Suprapubic skin (tissue), 4 donors: ENCODE measurements at regions not wholly inside any gene's neighbourhood (a gene's known extent, or its start where the extent isn't known, plus 50 kb on each side); places are given as distances from the start of the nearest gene placed in this dataset.

Experiments
- POLR2A ChIP-seq, 2 donors: fragments of 450-650 bp; IDR thresholded peaks; one replicate each; pipeline ENCODE4 v1.6.1; 2017; ENCODE audit warnings: antibody characterized with exemption in 2 of 2, mild to moderate bottlenecking in 2 of 2, moderate library complexity in 2 of 2
- POLR2AphosphoS5 ChIP-seq, 3 donors: sonication (generic); formaldehyde crosslinking; IDR thresholded peaks; one replicate each; pipeline ENCODE4 v1.6.1; 2017; ENCODE audit warnings: antibody characterized with exemption in 3 of 3
- TF ChIP-seq, protein P1 (sequence below), 2 donors: fragments of 200-600 bp in 1 of 2; fragments of 450-650 bp in 1 of 2; sonication (generic) in 1 of 2; IDR thresholded peaks; one replicate each; pipeline ENCODE4 v1.5.1; 2016 to 2019; ENCODE audit warnings: antibody characterized with exemption in 2 of 2, mild to moderate bottlenecking in 1 of 2, moderate library complexity in 1 of 2

DNA sequence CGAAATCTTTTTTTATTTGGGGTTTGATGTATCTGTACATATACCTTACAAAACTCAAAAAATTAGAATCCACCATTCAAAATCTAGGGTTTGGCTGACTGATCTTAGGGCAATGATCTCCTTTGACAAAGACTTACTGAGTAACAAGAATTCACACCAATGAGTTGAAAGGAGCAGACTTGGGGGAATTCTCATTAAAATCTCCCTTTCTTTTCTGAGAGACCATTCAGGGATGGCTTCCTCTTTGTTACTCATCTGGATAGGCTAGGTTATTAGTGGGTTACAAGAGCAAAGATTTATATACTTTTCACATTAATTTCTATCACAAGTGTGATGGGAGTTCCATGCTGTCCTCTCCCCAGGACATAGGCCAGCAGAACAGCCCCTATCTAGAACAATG is 661.0 kb downstream of the KCTD16 start:
- TF ChIP-seq, protein P1, sequence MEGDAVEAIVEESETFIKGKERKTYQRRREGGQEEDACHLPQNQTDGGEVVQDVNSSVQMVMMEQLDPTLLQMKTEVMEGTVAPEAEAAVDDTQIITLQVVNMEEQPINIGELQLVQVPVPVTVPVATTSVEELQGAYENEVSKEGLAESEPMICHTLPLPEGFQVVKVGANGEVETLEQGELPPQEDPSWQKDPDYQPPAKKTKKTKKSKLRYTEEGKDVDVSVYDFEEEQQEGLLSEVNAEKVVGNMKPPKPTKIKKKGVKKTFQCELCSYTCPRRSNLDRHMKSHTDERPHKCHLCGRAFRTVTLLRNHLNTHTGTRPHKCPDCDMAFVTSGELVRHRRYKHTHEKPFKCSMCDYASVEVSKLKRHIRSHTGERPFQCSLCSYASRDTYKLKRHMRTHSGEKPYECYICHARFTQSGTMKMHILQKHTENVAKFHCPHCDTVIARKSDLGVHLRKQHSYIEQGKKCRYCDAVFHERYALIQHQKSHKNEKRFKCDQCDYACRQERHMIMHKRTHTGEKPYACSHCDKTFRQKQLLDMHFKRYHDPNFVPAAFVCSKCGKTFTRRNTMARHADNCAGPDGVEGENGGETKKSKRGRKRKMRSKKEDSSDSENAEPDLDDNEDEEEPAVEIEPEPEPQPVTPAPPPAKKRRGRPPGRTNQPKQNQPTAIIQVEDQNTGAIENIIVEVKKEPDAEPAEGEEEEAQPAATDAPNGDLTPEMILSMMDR (IDR thresholded peaks at IDR 0.05): no peak
- TF ChIP-seq POLR2A (IDR thresholded peaks at IDR 0.05) (no peak), POLR2AphosphoS5 (IDR thresholded peaks at IDR 0.05) (no peak)
